HepG2 (cell line): ENCODE measurements at regions not wholly inside any gene's neighbourhood (a gene's known extent, or its start where the extent isn't known, plus 50 kb on each side); places are given as distances from the start of the nearest gene placed in this dataset.

Experiments
- BCL3 ChIP-seq: sonication (generic); formaldehyde crosslinking; IDR thresholded peaks from 2 replicates; pipeline ENCODE4 v1.5.1; 2020; ENCODE audit warnings: mild to moderate bottlenecking, missing genetic modification reagents, moderate library complexity
- CEBPG ChIP-seq: IDR thresholded peaks from 2 replicates; pipeline ENCODE4 v1.6.1; 2016
- ELF1 ChIP-seq: sonication (generic); formaldehyde crosslinking; IDR thresholded peaks from 2 replicates; pipeline ENCODE4 v1.4.0; 2020; ENCODE audit warnings: missing genetic modification reagents
- HES4 ChIP-seq: sonication (generic); formaldehyde crosslinking; IDR thresholded peaks from 2 replicates; pipeline ENCODE4 v1.9.0; 2021; ENCODE audit warnings: mild to moderate bottlenecking, missing genetic modification reagents, borderline replicate concordance
- HMGXB4 ChIP-seq, 2 experiments: sonication (generic) in 1 of 2; formaldehyde crosslinking in 1 of 2; IDR thresholded peaks; 2 replicates each; pipeline versions ENCODE4 v1.4.0 to v1.6.1; 2018 to 2020; ENCODE audit warnings: missing genetic modification reagents in 2 of 2, borderline replicate concordance in 1 of 2, low read depth in 1 of 2, mild to moderate bottlenecking in 1 of 2, missing biosample characterization in 1 of 2
- KLF12 ChIP-seq: sonication (generic); formaldehyde crosslinking; IDR thresholded peaks from 2 replicates; pipeline ENCODE4 v1.4.0; 2020; ENCODE audit warnings: missing genetic modification reagents, borderline replicate concordance
- MAX ChIP-seq: IDR thresholded peaks from 2 replicates; pipeline ENCODE4 v1.6.1; 2012; ENCODE audit warnings: inconsistent platforms
- MEF2D ChIP-seq: sonication (generic); formaldehyde crosslinking; IDR thresholded peaks from 2 replicates; pipeline ENCODE4 v1.5.1; 2020; ENCODE audit warnings: mild to moderate bottlenecking, missing genetic modification reagents
- MIER3 ChIP-seq: IDR thresholded peaks from 2 replicates; pipeline ENCODE4 v1.6.1; 2016; ENCODE audit warnings: missing compliant biosample characterization, borderline replicate concordance
- MIXL1 ChIP-seq: IDR thresholded peaks from 2 replicates; pipeline ENCODE4 v1.6.1; 2016
- MXD1 ChIP-seq: sonication (generic); formaldehyde crosslinking; IDR thresholded peaks from 2 replicates; pipeline ENCODE4 v1.4.0; 2020; ENCODE audit warnings: mild to moderate bottlenecking, missing genetic modification reagents
- NR3C1 ChIP-seq: sonication (generic); formaldehyde crosslinking; IDR thresholded peaks from 2 replicates; pipeline ENCODE4 v1.4.0; 2020; ENCODE audit warnings: missing genetic modification reagents
- PRMT3 ChIP-seq: sonication (generic); formaldehyde crosslinking; IDR thresholded peaks from 2 replicates; pipeline ENCODE4 v1.8.1; 2022; ENCODE audit warnings: low read depth, mild to moderate bottlenecking, moderate library complexity, missing genetic modification reagents, borderline replicate concordance
- SNAPC2 ChIP-seq: sonication (generic); formaldehyde crosslinking; IDR thresholded peaks from 2 replicates; pipeline ENCODE4 v1.8.1; 2022; ENCODE audit warnings: mild to moderate bottlenecking, missing genetic modification reagents
- TARDBP ChIP-seq: sonication (generic); formaldehyde crosslinking; IDR thresholded peaks from 2 replicates; pipeline ENCODE4 v1.8.0; 2022; ENCODE audit warnings: mild to moderate bottlenecking, missing genetic modification reagents
- TBX2 ChIP-seq: sonication (generic); formaldehyde crosslinking; IDR thresholded peaks from 2 replicates; pipeline ENCODE4 v1.5.0; 2020; ENCODE audit warnings: missing genetic modification reagents, mild to moderate bottlenecking, borderline replicate concordance
- TP53 ChIP-seq: sonication (generic); formaldehyde crosslinking; conservative IDR thresholded peaks from 2 replicates; pipeline ENCODE4 v1.4.0; 2020; ENCODE audit warnings: missing genetic modification reagents
- ZBTB49 ChIP-seq: sonication (generic); formaldehyde crosslinking; IDR thresholded peaks from 2 replicates; pipeline ENCODE4 v1.4.0; 2020; ENCODE audit warnings: missing genetic modification reagents, borderline replicate concordance
- ZMYM3 ChIP-seq: sonication (generic); formaldehyde crosslinking; IDR thresholded peaks from 2 replicates; pipeline ENCODE4 v1.5.1; 2020; ENCODE audit warnings: mild to moderate bottlenecking, missing genetic modification reagents
- ZNF20 ChIP-seq: sonication (generic); formaldehyde crosslinking; IDR thresholded peaks from 2 replicates; pipeline ENCODE4 v1.4.0; 2020; ENCODE audit warnings: mild to moderate bottlenecking, moderate library complexity, missing genetic modification reagents
- ZNF205 ChIP-seq: IDR thresholded peaks from 2 replicates; pipeline ENCODE4 v1.6.1; 2018; ENCODE audit warnings: missing biosample characterization, missing genetic modification reagents
- ZNF777 ChIP-seq: sonication (generic); formaldehyde crosslinking; IDR thresholded peaks from 2 replicates; pipeline ENCODE4 v1.4.0; 2020; ENCODE audit warnings: missing genetic modification reagents
- ZUFSP ChIP-seq: sonication (generic); formaldehyde crosslinking; IDR thresholded peaks from 2 replicates; pipeline ENCODE4 v1.9.0; 2021; ENCODE audit warnings: missing genetic modification reagents, mild to moderate bottlenecking, borderline replicate concordance

GRCh38 chr2:88321449-88322248 lies 130.8 kb downstream of the FOXI3 start (continued):
- TF ChIP-seq HES4 (CRISPR knock-in tag) (no peak), SNAPC2 (CRISPR knock-in tag) (no peak), CEBPG (0 out of 2 replicates have a peak, but pooled peaks have one; percentile 9), PRMT3 (CRISPR knock-in tag) (no peak), HMGXB4 (CRISPR knock-in tag; IDR thresholded peaks at IDR 0.05; ENCODE audit: borderline replicate concordance in 1 of 2, low read depth in 1 of 2) (no peak), TBX2 (CRISPR knock-in tag) (peak; percentile 80; the same call in 1 of the 2 replicates), ZUFSP (CRISPR knock-in tag) (no peak), MIXL1 (no peak), ZBTB49 (CRISPR knock-in tag) (no peak), ZNF20 (CRISPR knock-in tag) (no peak), KLF12 (no peak), MAX (peak; percentile 67), TARDBP (CRISPR knock-in tag) (no peak), TP53 (CRISPR knock-in tag) (no peak), ZNF777 (CRISPR knock-in tag) (no peak), ZNF205 (no peak), ZMYM3 (CRISPR knock-in tag) (peak; percentile 58; the same call in 1 of the 2 replicates), MXD1 (CRISPR knock-in tag) (no peak), NR3C1 (CRISPR knock-in tag) (no peak), MIER3 (CRISPR knock-in tag) (peak; percentile 30; the same call in 1 of the 2 replicates), ELF1 (CRISPR knock-in tag) (no peak), MEF2D (CRISPR knock-in tag) (peak; percentile 76), BCL3 (no peak)
